Neural progenitor cell (in vitro differentiated cells): ENCODE measurements at regions not wholly inside any gene's neighbourhood (a gene's known extent, or its start where the extent isn't known, plus 50 kb on each side); places are given as distances from the start of the nearest gene placed in this dataset.

Source experiments
- DNase-seq: peaks from one replicate; pipeline ENCODE4 v3.0.0-alpha.2; 2016; ENCODE audit warnings: low spot score
- H2AFZ ChIP-seq: fragments of 200-600 bp; sonication (generic); replicated peaks from 2 replicates; pipeline ENCODE4 v1.6.1; 2016; ENCODE audit warnings: antibody characterized with exemption
- H3F3A ChIP-seq: fragments of 200-600 bp; sonication (generic); 2 replicates; pipeline ENCODE4 v1.6.1; 2016; ENCODE audit warnings: antibody characterized with exemption, low read depth
- H3K27ac ChIP-seq: fragments of 200-600 bp; sonication (generic); 2 replicates; pipeline ENCODE4 v1.5.1; 2016; ENCODE audit warnings: mild to moderate bottlenecking
- H3K27me3 ChIP-seq: fragments of 200-600 bp; sonication (generic); 2 replicates; pipeline ENCODE4 v1.6.1; 2016; ENCODE audit warnings: mild to moderate bottlenecking, moderate library complexity
- H3K36me3 ChIP-seq: fragments of 200-600 bp; sonication (generic); 2 replicates; pipeline ENCODE4 v1.5.1; 2016
- H3K4me1 ChIP-seq: fragments of 200-600 bp; sonication (generic); 2 replicates; pipeline ENCODE4 v1.6.1; 2016; ENCODE audit warnings: mixed run types
- H3K4me2 ChIP-seq: fragments of 200-600 bp; sonication (generic); 2 replicates; pipeline ENCODE4 v1.6.1; 2016
- H3K4me3 ChIP-seq: fragments of 200-600 bp; sonication (generic); 2 replicates; pipeline ENCODE4 v1.5.1; 2016
- H3K79me2 ChIP-seq: fragments of 200-600 bp; sonication (generic); 2 replicates; pipeline ENCODE4 v1.6.1; 2016; ENCODE audit warnings: low read depth
- H3K9ac ChIP-seq: fragments of 200-600 bp; sonication (generic); 2 replicates; pipeline ENCODE4 v1.6.1; 2016
- H3K9me3 ChIP-seq: fragments of 200-600 bp; sonication (generic); 2 replicates; pipeline ENCODE4 v1.5.1; 2016; ENCODE audit warnings: low read depth
- H4K20me1 ChIP-seq: fragments of 200-600 bp; sonication (generic); 2 replicates; pipeline ENCODE4 v1.6.1; 2016; ENCODE audit warnings: low read depth
- H3K27ac Mint-ChIP-seq: 3 replicates; pipeline ENCODE4 v1.8.0; 2021; ENCODE audit warnings: mixed read lengths
- H3K27me3 Mint-ChIP-seq: 2 replicates; pipeline ENCODE4 v1.8.0; 2022; ENCODE audit warnings: low read depth, mild to moderate bottlenecking, inconsistent platforms, moderate library complexity, mixed read lengths; ENCODE audit not compliant: insufficient read depth
- H3K36me3 Mint-ChIP-seq: 3 replicates; pipeline ENCODE4 v1.8.0; 2021; ENCODE audit warnings: mixed read lengths
- H3K4me1 Mint-ChIP-seq: 3 replicates; pipeline ENCODE4 v1.8.0; 2021; ENCODE audit warnings: mixed read lengths
- H3K4me3 Mint-ChIP-seq: 3 replicates; pipeline ENCODE4 v1.8.0; 2021; ENCODE audit warnings: mild to moderate bottlenecking, moderate library complexity, mixed read lengths
- H3K9me3 Mint-ChIP-seq: 3 replicates; pipeline ENCODE4 v1.8.0; 2020; ENCODE audit warnings: mixed read lengths
- EZH2 ChIP-seq: fragments of 200-600 bp; sonication (generic); IDR thresholded peaks from 2 replicates; pipeline ENCODE4 v1.6.1; 2017; ENCODE audit warnings: antibody characterized with exemption, mild to moderate bottlenecking, moderate library complexity
- EZH2phosphoT487 ChIP-seq: fragments of 200-600 bp; sonication (generic); IDR thresholded peaks from 2 replicates; pipeline ENCODE4 v1.6.1; 2017; ENCODE audit warnings: antibody characterized with exemption
- TF ChIP-seq, protein P1 (sequence below): fragments of 200-600 bp; sonication (generic); IDR thresholded peaks from 2 replicates; pipeline ENCODE4 v1.5.1; 2017; ENCODE audit warnings: antibody characterized with exemption, mild to moderate bottlenecking

DNA sequence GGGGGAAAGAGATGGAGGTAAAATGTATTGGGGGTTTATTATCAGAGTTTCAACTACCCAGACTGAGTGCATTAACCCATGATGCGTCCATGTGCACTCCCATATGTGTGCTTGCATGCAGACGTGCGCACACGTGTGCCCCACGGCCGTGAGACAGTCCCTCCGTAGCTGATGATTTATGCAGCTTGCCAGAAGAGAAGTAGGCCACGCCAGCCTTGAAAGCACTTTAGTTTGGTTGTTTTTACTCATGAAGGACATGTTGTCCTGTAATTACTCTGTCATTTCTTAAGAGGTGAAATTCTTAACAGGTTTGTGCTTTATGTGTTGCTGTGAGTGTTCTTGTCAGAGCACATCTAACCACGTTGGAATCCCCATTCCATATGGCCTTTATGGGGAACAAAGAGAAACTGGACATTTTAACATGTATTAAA lies 467.8 kb downstream of the LMO4 start:
- Histone ChIP-seq H4K20me1 (no peaks in the 10 kb centered on the region), H3K27ac (no peak overlapping the region), H3K9ac (no peak overlapping the region), H3K4me1 (no peaks in the 10 kb centered on the region), H3K36me3 (no peaks in the 10 kb centered on the region), H3K27me3 (no peaks in the 10 kb centered on the region), H3K79me2 (no peaks in the 10 kb centered on the region), H2AFZ (no peak overlapping the region), H3K4me3 (no peak overlapping the region), H3K4me2 (no peak overlapping the region), H3F3A (no peaks in the 10 kb centered on the region), H3K9me3 (no peaks in the 10 kb centered on the region)
- Mint-ChIP-seq H3K4me3 (no peak overlapping the region), H3K9me3 (no peaks in the 10 kb centered on the region), H3K27me3 (no peaks in the 10 kb centered on the region), H3K36me3 (no peaks in the 10 kb centered on the region), H3K4me1 (no peaks in the 10 kb centered on the region), H3K27ac (no peak overlapping the region)
- TF ChIP-seq EZH2: no peak
- TF ChIP-seq, protein P1, sequence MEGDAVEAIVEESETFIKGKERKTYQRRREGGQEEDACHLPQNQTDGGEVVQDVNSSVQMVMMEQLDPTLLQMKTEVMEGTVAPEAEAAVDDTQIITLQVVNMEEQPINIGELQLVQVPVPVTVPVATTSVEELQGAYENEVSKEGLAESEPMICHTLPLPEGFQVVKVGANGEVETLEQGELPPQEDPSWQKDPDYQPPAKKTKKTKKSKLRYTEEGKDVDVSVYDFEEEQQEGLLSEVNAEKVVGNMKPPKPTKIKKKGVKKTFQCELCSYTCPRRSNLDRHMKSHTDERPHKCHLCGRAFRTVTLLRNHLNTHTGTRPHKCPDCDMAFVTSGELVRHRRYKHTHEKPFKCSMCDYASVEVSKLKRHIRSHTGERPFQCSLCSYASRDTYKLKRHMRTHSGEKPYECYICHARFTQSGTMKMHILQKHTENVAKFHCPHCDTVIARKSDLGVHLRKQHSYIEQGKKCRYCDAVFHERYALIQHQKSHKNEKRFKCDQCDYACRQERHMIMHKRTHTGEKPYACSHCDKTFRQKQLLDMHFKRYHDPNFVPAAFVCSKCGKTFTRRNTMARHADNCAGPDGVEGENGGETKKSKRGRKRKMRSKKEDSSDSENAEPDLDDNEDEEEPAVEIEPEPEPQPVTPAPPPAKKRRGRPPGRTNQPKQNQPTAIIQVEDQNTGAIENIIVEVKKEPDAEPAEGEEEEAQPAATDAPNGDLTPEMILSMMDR: no peak
- TF ChIP-seq EZH2phosphoT487: no peak
- DNase-seq: no peak

DNA sequence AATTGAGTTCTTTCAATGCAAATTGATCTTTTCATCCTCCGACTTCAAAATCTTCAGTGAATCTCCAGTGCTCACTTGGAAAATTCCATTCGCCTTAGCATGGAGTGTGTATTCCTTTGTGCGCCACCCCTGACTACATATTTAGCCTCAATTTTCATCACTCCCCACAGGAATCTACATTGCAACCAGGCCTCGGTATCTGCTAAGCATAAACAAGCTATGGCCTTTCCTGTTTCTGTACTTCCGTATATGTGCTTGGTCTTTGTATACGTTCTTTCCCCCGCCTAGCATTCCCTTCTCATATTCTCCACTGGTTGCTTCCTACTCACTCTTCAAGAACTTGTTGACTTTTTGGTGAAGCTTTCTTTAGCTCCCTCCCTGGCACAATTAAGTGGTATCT lies 470.8 kb downstream of the LMO4 start:
- TF ChIP-seq EZH2 (no peak), EZH2phosphoT487 (no peak)
- TF ChIP-seq, protein P1: no peak
- H3K36me3 ChIP-seq: no peaks in the 10 kb centered on the region
- no peaks in the 10 kb centered on the region for H3K27me3 Mint-ChIP-seq

DNA sequence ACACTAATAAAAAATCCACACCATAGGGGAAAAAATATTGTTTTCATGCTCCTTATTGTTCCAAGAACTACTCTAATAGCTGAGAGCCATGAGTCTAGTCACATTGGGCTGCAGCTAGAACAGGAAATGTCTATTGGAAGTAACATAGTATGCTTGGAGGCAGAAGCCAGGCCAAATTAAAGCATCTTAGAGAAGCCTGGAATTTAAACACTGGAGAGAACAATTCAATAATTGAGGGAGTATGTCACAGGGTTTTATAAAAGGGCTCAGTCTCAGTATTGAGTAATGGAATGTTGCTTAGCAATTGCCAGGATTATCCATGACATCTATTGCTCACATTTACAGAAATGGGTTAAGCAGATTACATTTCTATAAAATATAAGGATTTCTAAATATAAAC lies 471.3 kb downstream of the LMO4 start:
- Histone ChIP-seq H3K9me3 (no peaks in the 10 kb centered on the region), H3K27me3 (no peaks in the 10 kb centered on the region), H3K36me3 (no peaks in the 10 kb centered on the region), H3K9ac (no peak overlapping the region), H3K4me1 (no peaks in the 10 kb centered on the region), H2AFZ (no peak overlapping the region), H3K27ac (no peak overlapping the region), H3F3A (no peaks in the 10 kb centered on the region), H3K79me2 (no peaks in the 10 kb centered on the region), H3K4me2 (no peak overlapping the region), H3K4me3 (no peak overlapping the region), H4K20me1 (no peaks in the 10 kb centered on the region)
- no peaks in the 10 kb centered on the region for H3K9me3 Mint-ChIP-seq
- no peak overlapping the region for H3K4me3 Mint-ChIP-seq
- H3K36me3 Mint-ChIP-seq: no peaks in the 10 kb centered on the region
- TF ChIP-seq, protein P1: no peak
- TF ChIP-seq EZH2: no peak
- no peak for TF ChIP-seq EZH2phosphoT487
- no peaks in the 10 kb centered on the region for H3K27me3 Mint-ChIP-seq
- no peaks in the 10 kb centered on the region for H3K4me1 Mint-ChIP-seq
- no peak for DNase-seq
- no peak overlapping the region for H3K27ac Mint-ChIP-seq

More for the DNA sequence above, 470.8 kb downstream of the LMO4 start:
- no peaks in the 10 kb centered on the region for H3K4me1 Mint-ChIP-seq
- no peaks in the 10 kb centered on the region for H3K79me2 ChIP-seq
- no peak overlapping the region for H3K27ac ChIP-seq
- no peaks in the 10 kb centered on the region for H3K9me3 Mint-ChIP-seq
- H3K4me3 ChIP-seq: no peak overlapping the region
- no peaks in the 10 kb centered on the region for H3K36me3 Mint-ChIP-seq
- H3K9me3 ChIP-seq: no peaks in the 10 kb centered on the region
- no peak for DNase-seq
- no peaks in the 10 kb centered on the region for H3K4me1 ChIP-seq
- H3K27ac Mint-ChIP-seq: no peak overlapping the region
- H3F3A ChIP-seq: no peaks in the 10 kb centered on the region
- H3K4me3 Mint-ChIP-seq: no peak overlapping the region
- H4K20me1 ChIP-seq: no peaks in the 10 kb centered on the region
- H3K9ac ChIP-seq: no peak overlapping the region
- H2AFZ ChIP-seq: no peak overlapping the region
- H3K27me3 ChIP-seq: no peaks in the 10 kb centered on the region
- no peak overlapping the region for H3K4me2 ChIP-seq

DNA sequence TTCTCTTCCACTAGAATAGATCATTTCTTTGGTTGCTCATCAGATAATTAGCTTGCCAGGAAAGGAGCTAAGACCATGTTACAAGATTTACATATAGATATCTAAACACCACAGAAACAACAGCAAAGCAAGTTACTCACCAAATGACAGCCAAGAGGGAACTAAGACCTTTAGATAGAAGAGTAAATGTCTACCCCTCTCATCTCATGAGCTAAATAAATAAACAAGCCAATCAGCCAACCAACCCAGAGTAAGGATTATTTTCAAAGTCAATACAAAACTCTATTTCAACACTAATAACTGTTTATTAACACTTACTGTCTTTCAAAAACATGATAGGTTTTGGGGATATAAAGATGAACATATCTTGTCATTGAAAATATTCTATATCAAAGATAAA lies 474.7 kb downstream of the LMO4 start:
- H2AFZ ChIP-seq: no peak overlapping the region
- Mint-ChIP-seq H3K4me1 (peaks cover 7% of the 10 kb centered on the region), H3K27ac (no peak overlapping the region)

More for the DNA sequence above, 474.7 kb downstream of the LMO4 start:
- Histone ChIP-seq H3K4me1 (no peaks in the 10 kb centered on the region), H3K9me3 (no peaks in the 10 kb centered on the region), H3K79me2 (no peaks in the 10 kb centered on the region), H3K4me3 (no peak overlapping the region), H3K4me2 (no peak overlapping the region), H3K36me3 (no peaks in the 10 kb centered on the region), H3K27ac (no peak overlapping the region), H4K20me1 (no peaks in the 10 kb centered on the region), H3K9ac (no peak overlapping the region), H3F3A (no peaks in the 10 kb centered on the region), H3K27me3 (no peaks in the 10 kb centered on the region)
- H3K36me3 Mint-ChIP-seq: no peaks in the 10 kb centered on the region
- TF ChIP-seq EZH2phosphoT487 (no peak), EZH2 (no peak)
- TF ChIP-seq, protein P1: no peak
- DNase-seq: no peak
- H3K9me3 Mint-ChIP-seq: no peaks in the 10 kb centered on the region
- H3K4me3 Mint-ChIP-seq: no peak overlapping the region
- no peaks in the 10 kb centered on the region for H3K27me3 Mint-ChIP-seq
